MM.1S (cell line): ENCODE measurements at regions not wholly inside any gene's neighbourhood (a gene's known extent, or its start where the extent isn't known, plus 50 kb on each side); places are given as distances from the start of the nearest gene placed in this dataset.

ENCODE experiments used
- CTCF ChIP-seq: fragments of 300-600 bp; sonication (generic); IDR thresholded peaks from 2 replicates; pipeline ENCODE4 v1.5.1; 2016; ENCODE audit warnings: antibody characterized with exemption, low read length, mixed read lengths
- EZH2 ChIP-seq: fragments of 300-600 bp; sonication (generic); optimal IDR thresholded peaks from 2 replicates; pipeline ENCODE3; 2017; ENCODE audit warnings: low read depth, mild to moderate bottlenecking, antibody characterized with exemption, low read length, mixed read lengths
- EZH2phosphoT487 ChIP-seq: fragments of 300-600 bp; sonication (generic); IDR thresholded peaks from 2 replicates; pipeline ENCODE4 v1.6.1; 2018; ENCODE audit warnings: antibody characterized with exemption, low read length

DNA sequence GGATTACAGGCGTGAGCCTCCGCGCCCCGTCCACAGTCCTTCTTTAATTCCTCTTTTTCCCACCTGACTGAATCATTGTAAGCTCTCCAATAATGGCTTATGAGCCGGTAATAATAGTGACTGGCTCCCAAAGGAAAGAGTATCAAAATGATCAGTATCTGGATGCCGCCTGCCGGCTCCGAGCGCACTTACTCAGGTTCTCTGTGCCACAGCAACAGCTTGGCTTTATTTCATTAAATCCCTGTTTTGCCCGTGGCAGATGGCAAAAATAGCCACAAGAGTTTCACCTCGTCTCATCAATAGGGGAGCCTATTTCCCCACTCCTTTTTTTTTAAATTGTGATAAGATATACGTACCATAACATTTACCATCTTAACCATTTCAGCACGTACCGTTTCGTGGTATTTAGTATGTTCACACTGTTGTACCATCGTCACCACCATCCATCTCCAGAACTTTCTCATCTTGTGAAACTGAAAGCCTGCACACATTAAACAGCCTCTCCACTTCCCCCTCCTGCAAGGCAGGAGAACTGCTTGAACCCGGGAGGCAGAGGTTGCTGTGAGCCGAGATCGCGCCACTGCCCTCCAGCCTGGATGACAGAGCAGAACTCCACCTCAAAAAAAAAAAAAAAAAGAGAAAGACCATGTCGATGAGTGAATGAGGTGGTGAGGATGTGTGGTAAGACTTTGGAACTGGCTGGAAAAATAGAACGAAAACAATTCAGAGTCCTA is 80.7 kb upstream of the DLG1 start:
- TF ChIP-seq CTCF, result peak; percentile 20; the same call in 1 of the 2 replicates
- TF ChIP-seq EZH2phosphoT487, result no peak
- TF ChIP-seq EZH2, result no peak
